Neural progenitor cell (in vitro differentiated cells): ENCODE measurements at regions not wholly inside any gene's neighbourhood (a gene's known extent, or its start where the extent isn't known, plus 50 kb on each side); places are given as distances from the start of the nearest gene placed in this dataset.
"Not testable (repeated sequence)": the region's sequence is repeated elsewhere in the genome, so short reads cannot be mapped to it uniquely, and the experiment has no call there.

Experiments
- DNase-seq: peaks from one replicate; pipeline ENCODE4 v3.0.0-alpha.2; 2016; ENCODE audit warnings: low spot score
- H2AFZ ChIP-seq: fragments of 200-600 bp; sonication (generic); replicated peaks from 2 replicates; pipeline ENCODE4 v1.6.1; 2016; ENCODE audit warnings: antibody characterized with exemption
- H3F3A ChIP-seq: fragments of 200-600 bp; sonication (generic); 2 replicates; pipeline ENCODE4 v1.6.1; 2016; ENCODE audit warnings: antibody characterized with exemption, low read depth
- H3K27ac ChIP-seq: fragments of 200-600 bp; sonication (generic); 2 replicates; pipeline ENCODE4 v1.5.1; 2016; ENCODE audit warnings: mild to moderate bottlenecking
- H3K27me3 ChIP-seq: fragments of 200-600 bp; sonication (generic); 2 replicates; pipeline ENCODE4 v1.6.1; 2016; ENCODE audit warnings: mild to moderate bottlenecking, moderate library complexity
- H3K36me3 ChIP-seq: fragments of 200-600 bp; sonication (generic); 2 replicates; pipeline ENCODE4 v1.5.1; 2016
- H3K4me1 ChIP-seq: fragments of 200-600 bp; sonication (generic); 2 replicates; pipeline ENCODE4 v1.6.1; 2016; ENCODE audit warnings: mixed run types
- H3K4me2 ChIP-seq: fragments of 200-600 bp; sonication (generic); 2 replicates; pipeline ENCODE4 v1.6.1; 2016
- H3K4me3 ChIP-seq: fragments of 200-600 bp; sonication (generic); 2 replicates; pipeline ENCODE4 v1.5.1; 2016
- H3K79me2 ChIP-seq: fragments of 200-600 bp; sonication (generic); 2 replicates; pipeline ENCODE4 v1.6.1; 2016; ENCODE audit warnings: low read depth
- H3K9ac ChIP-seq: fragments of 200-600 bp; sonication (generic); 2 replicates; pipeline ENCODE4 v1.6.1; 2016
- H3K9me3 ChIP-seq: fragments of 200-600 bp; sonication (generic); 2 replicates; pipeline ENCODE4 v1.5.1; 2016; ENCODE audit warnings: low read depth
- H4K20me1 ChIP-seq: fragments of 200-600 bp; sonication (generic); 2 replicates; pipeline ENCODE4 v1.6.1; 2016; ENCODE audit warnings: low read depth
- H3K27ac Mint-ChIP-seq: 3 replicates; pipeline ENCODE4 v1.8.0; 2021; ENCODE audit warnings: mixed read lengths
- H3K27me3 Mint-ChIP-seq: 2 replicates; pipeline ENCODE4 v1.8.0; 2022; ENCODE audit warnings: low read depth, mild to moderate bottlenecking, inconsistent platforms, moderate library complexity, mixed read lengths; ENCODE audit not compliant: insufficient read depth
- H3K36me3 Mint-ChIP-seq: 3 replicates; pipeline ENCODE4 v1.8.0; 2021; ENCODE audit warnings: mixed read lengths
- H3K4me1 Mint-ChIP-seq: 3 replicates; pipeline ENCODE4 v1.8.0; 2021; ENCODE audit warnings: mixed read lengths
- H3K4me3 Mint-ChIP-seq: 3 replicates; pipeline ENCODE4 v1.8.0; 2021; ENCODE audit warnings: mild to moderate bottlenecking, moderate library complexity, mixed read lengths
- H3K9me3 Mint-ChIP-seq: 3 replicates; pipeline ENCODE4 v1.8.0; 2020; ENCODE audit warnings: mixed read lengths
- EZH2 ChIP-seq: fragments of 200-600 bp; sonication (generic); IDR thresholded peaks from 2 replicates; pipeline ENCODE4 v1.6.1; 2017; ENCODE audit warnings: antibody characterized with exemption, mild to moderate bottlenecking, moderate library complexity
- EZH2phosphoT487 ChIP-seq: fragments of 200-600 bp; sonication (generic); IDR thresholded peaks from 2 replicates; pipeline ENCODE4 v1.6.1; 2017; ENCODE audit warnings: antibody characterized with exemption
- TF ChIP-seq, protein P1 (sequence below): fragments of 200-600 bp; sonication (generic); IDR thresholded peaks from 2 replicates; pipeline ENCODE4 v1.5.1; 2017; ENCODE audit warnings: antibody characterized with exemption, mild to moderate bottlenecking

DNA sequence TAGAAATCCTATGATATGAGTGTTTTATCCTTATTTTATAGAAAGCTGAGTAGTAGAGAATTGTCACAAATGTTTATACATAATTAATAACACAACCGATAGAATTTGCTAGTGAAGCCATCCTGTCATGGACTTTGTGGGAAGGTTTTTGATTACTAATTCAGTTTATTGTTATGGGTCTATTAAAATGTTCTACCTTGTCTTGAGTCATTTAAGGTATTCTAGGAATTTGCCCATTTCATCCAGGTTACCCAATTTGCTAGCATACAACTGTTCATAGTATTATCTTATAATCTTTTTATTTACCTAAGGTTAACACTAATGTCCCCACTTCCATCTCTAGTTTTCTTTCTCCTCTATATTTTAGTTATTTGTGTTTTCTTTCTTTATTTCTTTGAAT is 553.1 kb upstream of the ATXN7L3B start:
- Mint-ChIP-seq H3K27ac (no peak overlapping the region), H3K36me3 (no peaks in the 10 kb centered on the region), H3K4me1 (no peaks in the 10 kb centered on the region), H3K4me3 (no peak overlapping the region), H3K9me3 (peaks cover 4% of the 10 kb centered on the region), H3K27me3 (no peaks in the 10 kb centered on the region)
- Histone ChIP-seq H3K9ac (no peak overlapping the region), H3K4me1 (no peaks in the 10 kb centered on the region), H3K4me2 (no peak overlapping the region), H3K27ac (no peak overlapping the region), H3K4me3 (no peak overlapping the region), H3K36me3 (no peaks in the 10 kb centered on the region), H3K27me3 (no peaks in the 10 kb centered on the region), H3K9me3 (no peaks in the 10 kb centered on the region), H2AFZ (no peak overlapping the region), H3F3A (no peaks in the 10 kb centered on the region), H3K79me2 (no peaks in the 10 kb centered on the region), H4K20me1 (no peaks in the 10 kb centered on the region)
- DNase-seq: no peak
- no peak for TF ChIP-seq EZH2phosphoT487
- TF ChIP-seq, protein P1, sequence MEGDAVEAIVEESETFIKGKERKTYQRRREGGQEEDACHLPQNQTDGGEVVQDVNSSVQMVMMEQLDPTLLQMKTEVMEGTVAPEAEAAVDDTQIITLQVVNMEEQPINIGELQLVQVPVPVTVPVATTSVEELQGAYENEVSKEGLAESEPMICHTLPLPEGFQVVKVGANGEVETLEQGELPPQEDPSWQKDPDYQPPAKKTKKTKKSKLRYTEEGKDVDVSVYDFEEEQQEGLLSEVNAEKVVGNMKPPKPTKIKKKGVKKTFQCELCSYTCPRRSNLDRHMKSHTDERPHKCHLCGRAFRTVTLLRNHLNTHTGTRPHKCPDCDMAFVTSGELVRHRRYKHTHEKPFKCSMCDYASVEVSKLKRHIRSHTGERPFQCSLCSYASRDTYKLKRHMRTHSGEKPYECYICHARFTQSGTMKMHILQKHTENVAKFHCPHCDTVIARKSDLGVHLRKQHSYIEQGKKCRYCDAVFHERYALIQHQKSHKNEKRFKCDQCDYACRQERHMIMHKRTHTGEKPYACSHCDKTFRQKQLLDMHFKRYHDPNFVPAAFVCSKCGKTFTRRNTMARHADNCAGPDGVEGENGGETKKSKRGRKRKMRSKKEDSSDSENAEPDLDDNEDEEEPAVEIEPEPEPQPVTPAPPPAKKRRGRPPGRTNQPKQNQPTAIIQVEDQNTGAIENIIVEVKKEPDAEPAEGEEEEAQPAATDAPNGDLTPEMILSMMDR: no peak
- TF ChIP-seq EZH2: no peak

DNA sequence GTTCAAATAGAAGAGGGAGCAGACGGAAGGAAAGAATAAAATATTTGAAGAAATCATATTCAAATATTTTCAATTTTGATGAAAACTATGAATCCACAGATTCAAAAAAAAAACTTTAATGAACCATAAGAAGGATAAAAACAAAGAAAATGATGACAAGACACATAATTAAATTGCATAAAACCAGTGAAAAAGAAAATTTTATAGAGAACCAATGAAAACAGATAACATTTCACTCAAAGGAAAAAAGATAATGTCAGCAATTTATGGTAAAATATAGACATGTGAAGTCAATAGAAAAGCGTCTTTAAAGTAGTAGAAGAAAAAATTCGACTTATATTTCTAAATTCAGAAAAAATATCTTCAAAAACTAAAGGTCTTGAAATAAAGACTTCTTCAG is 546.5 kb upstream of the ATXN7L3B start:
- no peaks in the 10 kb centered on the region for H4K20me1 ChIP-seq
- Mint-ChIP-seq H3K36me3 (no peaks in the 10 kb centered on the region), H3K27ac (no peak overlapping the region), H3K4me3 (no peak overlapping the region), H3K27me3 (no peaks in the 10 kb centered on the region), H3K4me1 (no peaks in the 10 kb centered on the region), H3K9me3 (no peaks in the 10 kb centered on the region)
- H3K9me3 ChIP-seq: no peaks in the 10 kb centered on the region
- no peak overlapping the region for H2AFZ ChIP-seq
- no peaks in the 10 kb centered on the region for H3K4me1 ChIP-seq
- H3K27ac ChIP-seq: no peak overlapping the region
- no peak overlapping the region for H3K9ac ChIP-seq
- no peak for DNase-seq
- no peaks in the 10 kb centered on the region for H3F3A ChIP-seq
- no peaks in the 10 kb centered on the region for H3K27me3 ChIP-seq
- TF ChIP-seq EZH2phosphoT487 (no peak), EZH2 (no peak)
- TF ChIP-seq, protein P1: no peak
- no peaks in the 10 kb centered on the region for H3K79me2 ChIP-seq
- H3K4me2 ChIP-seq: no peak overlapping the region
- H3K36me3 ChIP-seq: no peaks in the 10 kb centered on the region
- H3K4me3 ChIP-seq: no peak overlapping the region

DNA sequence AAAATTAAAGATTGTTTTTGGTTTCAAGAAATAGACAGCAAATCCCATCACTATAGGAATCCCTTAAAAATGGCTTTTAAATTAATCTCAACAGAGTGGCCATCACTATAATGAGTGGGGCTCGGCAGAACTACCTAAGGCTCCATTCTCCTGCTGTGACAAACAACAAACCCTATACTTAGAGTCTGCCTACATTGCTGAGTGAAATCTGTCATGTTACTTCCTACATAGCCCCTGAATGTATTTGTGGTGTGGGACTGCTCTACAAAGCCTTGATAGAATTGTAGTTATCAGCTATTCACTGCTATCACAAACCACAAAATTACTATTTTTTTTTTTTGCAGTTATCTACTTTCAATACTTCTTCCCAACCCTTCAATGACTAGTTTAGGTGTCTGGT is 538.7 kb upstream of the ATXN7L3B start:
- Histone ChIP-seq H3K4me2 (no peak overlapping the region), H2AFZ (no peak overlapping the region), H3K36me3 (no peaks in the 10 kb centered on the region), H3F3A (no peaks in the 10 kb centered on the region), H3K9me3 (no peaks in the 10 kb centered on the region), H3K9ac (no peak overlapping the region), H3K4me1 (no peaks in the 10 kb centered on the region), H4K20me1 (no peaks in the 10 kb centered on the region), H3K27me3 (no peaks in the 10 kb centered on the region), H3K79me2 (no peaks in the 10 kb centered on the region), H3K4me3 (no peak overlapping the region), H3K27ac (no peak overlapping the region)
- TF ChIP-seq, protein P1: no peak
- TF ChIP-seq EZH2 (no peak), EZH2phosphoT487 (no peak)
- Mint-ChIP-seq H3K27ac (no peak overlapping the region), H3K4me1 (peaks cover 9% of the 10 kb centered on the region), H3K4me3 (no peak overlapping the region), H3K9me3 (no peaks in the 10 kb centered on the region), H3K27me3 (no peaks in the 10 kb centered on the region), H3K36me3 (no peaks in the 10 kb centered on the region)
- DNase-seq: no peak

DNA sequence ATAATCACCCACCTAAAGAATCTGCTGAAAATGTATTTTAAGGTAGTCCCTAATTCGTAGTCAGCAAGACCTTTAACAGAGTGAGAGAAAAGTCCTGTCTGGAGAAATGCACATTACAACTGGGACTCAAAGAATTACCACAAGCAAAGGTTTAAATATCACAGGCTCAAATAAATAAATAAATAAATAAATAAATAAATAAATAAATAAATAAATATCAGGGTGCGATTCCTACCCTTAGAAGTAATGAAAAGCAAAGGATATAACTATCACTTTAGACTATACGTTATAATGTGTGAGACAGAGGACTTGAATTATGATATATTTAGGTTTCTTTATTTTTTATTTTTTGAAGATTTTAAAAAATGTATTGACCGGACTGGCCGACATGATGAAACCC is 522.5 kb upstream of the ATXN7L3B start:
- Histone ChIP-seq H3K4me1 (peaks cover 6% of the 10 kb centered on the region), H4K20me1 (no peaks in the 10 kb centered on the region), H3K36me3 (no peaks in the 10 kb centered on the region), H3F3A (no peaks in the 10 kb centered on the region), H3K27ac (no peak overlapping the region), H3K4me2 (no peak overlapping the region), H3K27me3 (no peaks in the 10 kb centered on the region), H3K79me2 (no peaks in the 10 kb centered on the region), H3K9ac (no peak overlapping the region), H2AFZ (no peak overlapping the region), H3K9me3 (no peaks in the 10 kb centered on the region), H3K4me3 (no peak overlapping the region)
- H3K4me1 Mint-ChIP-seq: no peaks in the 10 kb centered on the region
- H3K27me3 Mint-ChIP-seq: no peaks in the 10 kb centered on the region
- TF ChIP-seq EZH2: no peak
- TF ChIP-seq, protein P1: no peak
- no peak for TF ChIP-seq EZH2phosphoT487
- no peak for DNase-seq
- no peaks in the 10 kb centered on the region for H3K9me3 Mint-ChIP-seq
- no peaks in the 10 kb centered on the region for H3K36me3 Mint-ChIP-seq
- H3K27ac Mint-ChIP-seq: no peak overlapping the region
- H3K4me3 Mint-ChIP-seq: no peak overlapping the region

DNA sequence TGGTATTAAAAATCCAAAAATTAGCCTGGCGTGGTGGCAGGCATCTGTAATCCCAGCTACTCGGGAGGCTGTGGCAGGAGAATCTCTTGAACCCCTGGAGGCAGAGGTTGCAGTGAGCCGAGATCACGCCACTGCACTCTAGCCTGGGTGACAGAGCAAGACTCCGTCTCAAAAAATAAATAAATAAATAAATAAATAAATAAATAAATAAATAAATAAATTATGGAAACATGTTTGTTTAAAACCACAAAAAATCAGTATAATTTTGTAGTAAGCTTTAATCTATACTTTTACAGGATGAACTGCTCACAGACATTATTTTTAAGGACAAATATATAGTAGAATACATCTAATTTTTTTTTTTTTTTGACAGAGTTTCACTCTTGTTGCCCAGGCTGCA is 521.3 kb upstream of the ATXN7L3B start:
- H3K9me3 ChIP-seq, H4K20me1 ChIP-seq, H3K9ac ChIP-seq, DNase-seq, H3K36me3 ChIP-seq, H3K4me1 ChIP-seq, H3F3A ChIP-seq, H3K79me2 ChIP-seq, H3K27ac ChIP-seq, H3K9me3 Mint-ChIP-seq, H3K4me3 Mint-ChIP-seq, H3K4me3 ChIP-seq, H3K27me3 ChIP-seq, H3K36me3 Mint-ChIP-seq, H2AFZ ChIP-seq, H3K4me1 Mint-ChIP-seq, H3K27me3 Mint-ChIP-seq, H3K4me2 ChIP-seq: not testable (repeated sequence)
- H3K27ac Mint-ChIP-seq: peak overlapping the region; percentile 14
